SU-DHL-6 (cell line): ENCODE measurements at regions not wholly inside any gene's neighbourhood (a gene's known extent, or its start where the extent isn't known, plus 50 kb on each side); places are given as distances from the start of the nearest gene placed in this dataset.

Experiments used
- H2AFZ ChIP-seq: fragments of 200-600 bp; sonication (generic); 2 replicates; pipeline ENCODE4 v1.6.1; 2014; ENCODE audit warnings: low read depth, mild to moderate bottlenecking, moderate library complexity, mixed read lengths, antibody characterized with exemption, low read length; ENCODE audit not compliant: severe bottlenecking
- H3F3A ChIP-seq: fragments of 200-600 bp; shearing (Covaris generic); 2 replicates; pipeline ENCODE4 v1.6.0; 2016; ENCODE audit warnings: antibody characterized with exemption, mild to moderate bottlenecking; ENCODE audit not compliant: insufficient read depth
- H3K27ac ChIP-seq: fragments of 200-600 bp; sonication (generic); 2 replicates; pipeline ENCODE4 v1.5.1; 2016; ENCODE audit warnings: low read depth, mild to moderate bottlenecking, low read length, moderate library complexity, mixed read lengths
- H3K27me3 ChIP-seq: fragments of 200-600 bp; sonication (generic), shearing (Covaris generic); 2 replicates; pipeline ENCODE4 v1.6.0; 2014; ENCODE audit warnings: mild to moderate bottlenecking, low read length
- H3K36me3 ChIP-seq: fragments of 200-600 bp; sonication (generic); 2 replicates; pipeline ENCODE4 v1.6.1; 2014; ENCODE audit warnings: mild to moderate bottlenecking, low read length, mixed read lengths
- H3K4me2 ChIP-seq: fragments of 300-600, 200-600 bp; shearing (Covaris generic), sonication (generic); 2 replicates; pipeline ENCODE4 v1.6.0; 2014; ENCODE audit warnings: low read length, low read depth, mild to moderate bottlenecking; ENCODE audit not compliant: poor library complexity, severe bottlenecking
- H3K4me3 ChIP-seq: fragments of 200-600 bp; sonication (generic); 2 replicates; pipeline ENCODE4 v1.5.1; 2014; ENCODE audit warnings: antibody characterized with exemption, low read length, mild to moderate bottlenecking, mixed read lengths; ENCODE audit not compliant: insufficient read depth, poor library complexity, severe bottlenecking
- H3K79me2 ChIP-seq: fragments of 200-600 bp; sonication (generic); 2 replicates; pipeline ENCODE4 v1.6.1; 2014; ENCODE audit warnings: mild to moderate bottlenecking, low read length, moderate library complexity; ENCODE audit not compliant: insufficient read depth
- H3K9ac ChIP-seq: fragments of 200-600 bp; sonication (generic); 2 replicates; pipeline ENCODE4 v1.7.0; 2014; ENCODE audit warnings: mild to moderate bottlenecking, low read length
- H3K9me2 ChIP-seq: fragments of 200-600 bp; sonication (generic); replicated peaks from 2 replicates; pipeline ENCODE4 v1.6.1; 2014; ENCODE audit warnings: low read length; ENCODE audit not compliant: insufficient read depth
- H3K9me3 ChIP-seq: fragments of 200-600 bp; sonication (generic); 2 replicates; pipeline ENCODE4 v1.6.1; 2014; ENCODE audit warnings: low read length, mixed read lengths; ENCODE audit not compliant: insufficient read depth
- H4K20me1 ChIP-seq: fragments of 200-600 bp; sonication (generic); 2 replicates; pipeline ENCODE4 v1.6.1; 2014; ENCODE audit warnings: low read depth, mild to moderate bottlenecking, antibody characterized with exemption, low read length, moderate library complexity, mixed read lengths
- CTCF ChIP-seq: fragments of 200-600 bp; sonication (generic); IDR thresholded peaks from one replicate; pipeline ENCODE4 v1.5.1; 2017; ENCODE audit warnings: antibody characterized with exemption, mild to moderate bottlenecking, low read length, moderate library complexity; ENCODE audit not compliant: insufficient read depth, poor library complexity, severe bottlenecking
- EZH2phosphoT487 ChIP-seq: fragments of 200-600 bp; sonication (generic), shearing (Covaris generic); conservative IDR thresholded peaks from 2 replicates; pipeline ENCODE4 v1.6.1; 2018; ENCODE audit warnings: mild to moderate bottlenecking, antibody characterized with exemption, low read length, moderate library complexity, mixed read lengths

GRCh38 chr2:175838979-175839378 is 163.1 kb downstream of the LNPK start:
- no peaks in the 10 kb centered on the region for H3K27me3 ChIP-seq
- no peak overlapping the region for H3K27ac ChIP-seq
- H4K20me1 ChIP-seq: no peaks in the 10 kb centered on the region
- TF ChIP-seq CTCF (no peak), EZH2phosphoT487 (no peak)
- no peak overlapping the region for H2AFZ ChIP-seq
- H3K36me3 ChIP-seq: no peaks in the 10 kb centered on the region
- H3K79me2 ChIP-seq: no peaks in the 10 kb centered on the region
- H3F3A ChIP-seq: no peaks in the 10 kb centered on the region
- no peak overlapping the region for H3K4me3 ChIP-seq
- no peak overlapping the region for H3K4me2 ChIP-seq
- H3K9me3 ChIP-seq: no peaks in the 10 kb centered on the region
- no peaks in the 10 kb centered on the region for H3K9me2 ChIP-seq
- H3K9ac ChIP-seq: no peak overlapping the region

- H3K4me2 ChIP-seq: no peak overlapping the region
- no peaks in the 10 kb centered on the region for H3K27me3 ChIP-seq
- no peak overlapping the region for H3K9ac ChIP-seq
- TF ChIP-seq EZH2phosphoT487 (no peak), CTCF (no peak)
- H3K27ac ChIP-seq: no peak overlapping the region
- H4K20me1 ChIP-seq: no peaks in the 10 kb centered on the region
- H3K36me3 ChIP-seq: no peaks in the 10 kb centered on the region
- no peaks in the 10 kb centered on the region for H3K9me2 ChIP-seq
- no peak overlapping the region for H2AFZ ChIP-seq
- no peaks in the 10 kb centered on the region for H3F3A ChIP-seq
- H3K79me2 ChIP-seq: no peaks in the 10 kb centered on the region
- no peaks in the 10 kb centered on the region for H3K9me3 ChIP-seq
- no peak overlapping the region for H3K4me3 ChIP-seq
Observed at GRCh38 chr2:175837046-175837445, 165.0 kb downstream of the LNPK start.

GRCh38 chr2:175836361-175836760 is 165.7 kb downstream of the LNPK start:
- Histone ChIP-seq H3K27me3 (no peaks in the 10 kb centered on the region), H3K27ac (no peak overlapping the region), H3K9me2 (no peaks in the 10 kb centered on the region), H3K9me3 (no peaks in the 10 kb centered on the region), H3F3A (no peaks in the 10 kb centered on the region), H3K4me2 (no peak overlapping the region), H4K20me1 (no peaks in the 10 kb centered on the region), H3K36me3 (no peaks in the 10 kb centered on the region), H2AFZ (no peak overlapping the region), H3K79me2 (no peaks in the 10 kb centered on the region), H3K4me3 (no peak overlapping the region), H3K9ac (no peak overlapping the region)
- no peak for TF ChIP-seq CTCF
- no peak for TF ChIP-seq EZH2phosphoT487

- Histone ChIP-seq H3K4me3 (no peak overlapping the region), H3K4me2 (no peak overlapping the region), H3K36me3 (no peaks in the 10 kb centered on the region), H3K9me2 (no peaks in the 10 kb centered on the region), H3K27me3 (no peaks in the 10 kb centered on the region), H3K9ac (no peak overlapping the region), H3K27ac (no peak overlapping the region), H3K79me2 (no peaks in the 10 kb centered on the region), H4K20me1 (no peaks in the 10 kb centered on the region), H2AFZ (no peak overlapping the region), H3K9me3 (no peaks in the 10 kb centered on the region), H3F3A (no peaks in the 10 kb centered on the region)
- TF ChIP-seq CTCF (no peak), EZH2phosphoT487 (no peak)
Observed at GRCh38 chr2:175834477-175834876, 167.6 kb downstream of the LNPK start.
